HepG2 (cell line): ENCODE measurements at regions not wholly inside any gene's neighbourhood (a gene's known extent, or its start where the extent isn't known, plus 50 kb on each side); places are given as distances from the start of the nearest gene placed in this dataset.
"Not testable (repeated sequence)": the region's sequence is repeated elsewhere in the genome, so short reads cannot be mapped to it uniquely, and the experiment has no call there.

Experiments used
- ATAC-seq: fragments of 200-7000 bp; cut with Tn5 transposase; 3 replicates; pipeline ENCODE4 v1.9.1; 2020; ENCODE audit warnings: mild to moderate bottlenecking, moderate library complexity
- BruUV-seq: library from RNA; stranded (reverse); fragments of 400-500 nt; replicated peaks from 2 replicates; lab custom pipeline; 2021; lab: Mats Ljungman, UMichigan
- CTCF ChIA-PET: fragments of 300-600 bp; formaldehyde crosslinking; extraction: SDS; loops from one replicate; lab custom pipeline; 2021; ENCODE audit warnings: low total read pairs, inconsistent platforms, low intra/inter-chr PET ratio; lab: Yijun Ruan, JAX
- POLR2A ChIA-PET: fragments of 350-600 bp; sonication (Branson Sonifier 250); formaldehyde crosslinking; loops from one replicate; lab custom pipeline; 2020; ENCODE audit warnings: antibody characterized with exemption, inconsistent platforms; lab: Yijun Ruan, JAX
- DNase-seq: peaks from one replicate; pipeline ENCODE4 v3.0.0-alpha.2; 2015; ENCODE audit warnings: low spot score
- FAIRE-seq: peaks from 3 replicates; lab custom pipeline; 2011; peaks lifted over from hg19 to GRCh38; lab: Jason Lieb, UNC
- H2AFZ ChIP-seq: one replicate; pipeline ENCODE4 v1.6.1; 2011; ENCODE audit warnings: low read length, inconsistent platforms
- H3K27ac ChIP-seq: fragments of 300-600 bp; 3 replicates; pipeline ENCODE4 v1.8.0; 2011; ENCODE audit warnings: mixed run types, mild to moderate bottlenecking, mixed read lengths, low read length, inconsistent platforms; ENCODE audit not compliant: insufficient read depth; ENCODE audit errors: extremely low read length
- H3K27me3 ChIP-seq, 2 experiments: fragments of 200-600 bp in 1 of 2; 2 replicates in 1 of 2; 3 replicates in 1 of 2; pipeline versions ENCODE4 v1.6.0 to v1.8.0; 2011; ENCODE audit warnings: low read length in 2 of 2, mild to moderate bottlenecking in 2 of 2, moderate library complexity in 2 of 2, inconsistent platforms in 1 of 2; ENCODE audit not compliant: insufficient read depth in 2 of 2, control insufficient read depth in 1 of 2
- H3K36me3 ChIP-seq, 2 experiments: fragments of 200-600 bp in 1 of 2; replicated peaks in 1 of 2; 2 replicates in 1 of 2; 3 replicates in 1 of 2; pipeline versions ENCODE4 v1.5.1 to v1.8.0; 2011; ENCODE audit warnings: low read length in 2 of 2, inconsistent platforms in 1 of 2; ENCODE audit not compliant: insufficient read depth in 2 of 2, control insufficient read depth in 1 of 2
- H3K4me1 ChIP-seq: 2 replicates; pipeline ENCODE4 v1.5.1; 2012; ENCODE audit warnings: low read length, inconsistent platforms; ENCODE audit not compliant: insufficient read depth
- H3K4me2 ChIP-seq: 2 replicates; pipeline ENCODE4 v1.6.0; 2011; ENCODE audit warnings: low read depth, low read length, inconsistent platforms
- H3K4me3 ChIP-seq, 3 experiments: fragments of 200-600 bp in 1 of 3; sonication (generic), shearing (Covaris generic) in 1 of 3; replicated peaks in 1 of 3; 2 replicates each; pipeline ENCODE4 v1.5.1; 2011 to 2016; ENCODE audit warnings: low read length in 3 of 3, inconsistent platforms in 2 of 3, low read depth in 2 of 3, mild to moderate bottlenecking in 2 of 3, control low read depth in 1 of 3, mixed read lengths in 1 of 3; ENCODE audit not compliant: insufficient read depth in 1 of 3
- H3K79me2 ChIP-seq: one replicate; pipeline ENCODE4 v1.6.1; 2011; ENCODE audit warnings: low read length, inconsistent platforms; ENCODE audit not compliant: insufficient read depth
- H3K9ac ChIP-seq: 2 replicates; pipeline ENCODE4 v1.6.0; 2011; ENCODE audit warnings: mild to moderate bottlenecking, low read depth, low read length, inconsistent platforms; ENCODE audit not compliant: insufficient read depth
- H3K9me3 ChIP-seq: 2 replicates; pipeline ENCODE4 v1.5.1; 2012; ENCODE audit warnings: mild to moderate bottlenecking, low read length
- H4K20me1 ChIP-seq: 2 replicates; pipeline ENCODE4 v1.6.0; 2011; ENCODE audit warnings: inconsistent platforms, mild to moderate bottlenecking, low read length, moderate library complexity; ENCODE audit not compliant: insufficient read depth
- FOSL2 ChIP-seq: sonication (generic); formaldehyde crosslinking; IDR thresholded peaks from 2 replicates; pipeline ENCODE4 v1.4.0; 2020; ENCODE audit warnings: missing genetic modification reagents
- UBTF ChIP-seq: sonication (generic); formaldehyde crosslinking; IDR thresholded peaks from 2 replicates; pipeline ENCODE4 v1.4.0; 2020; ENCODE audit warnings: mild to moderate bottlenecking, missing genetic modification reagents
- WGBS: methylation state at CpG from one replicate; pipeline ENCODE4 v1.1.6; 2017; ENCODE audit warnings: low lambda C conversion rate; 5-methylcytosine and 5-hydroxymethylcytosine counted together
- in situ Hi-C: cut with HindIII; loops from 2 replicates; pipeline ENCODE4 v1.10.0; 2017; ENCODE audit warnings: low pct_unique_long_range_greater_than_20kb; ENCODE audit not compliant: extremely low pct_ligation_motif_present
- intact Hi-C: fragments of 100-400 bp; cut with micrococcal nuclease; formaldehyde crosslinking; loops from one replicate; pipeline ENCODE4 v1.10.0; 2022; ENCODE audit not compliant: unreplicated experiment

- peak; percentile 60 for FAIRE-seq
- DNase-seq: peak; percentile 10
- H3K4me1 ChIP-seq, intact Hi-C loops, H3K36me3 ChIP-seq, CTCF ChIA-PET, H3K4me2 ChIP-seq, H2AFZ ChIP-seq, POLR2A ChIA-PET, H3K4me3 ChIP-seq, H3K79me2 ChIP-seq, BruUV-seq, H3K9me3 ChIP-seq, ATAC-seq, H3K27me3 ChIP-seq, H3K9ac ChIP-seq, in situ Hi-C loops, H4K20me1 ChIP-seq, H3K27ac ChIP-seq: not testable (repeated sequence)
- peak; percentile 72 for TF ChIP-seq FOSL2
- 81% methylated on average over 4 of the region's 4 CpGs for WGBS
These were observed 94.0 kb upstream of the ERV3-1 start for GRCh38 chr7:65100499-65100898.

DNA sequence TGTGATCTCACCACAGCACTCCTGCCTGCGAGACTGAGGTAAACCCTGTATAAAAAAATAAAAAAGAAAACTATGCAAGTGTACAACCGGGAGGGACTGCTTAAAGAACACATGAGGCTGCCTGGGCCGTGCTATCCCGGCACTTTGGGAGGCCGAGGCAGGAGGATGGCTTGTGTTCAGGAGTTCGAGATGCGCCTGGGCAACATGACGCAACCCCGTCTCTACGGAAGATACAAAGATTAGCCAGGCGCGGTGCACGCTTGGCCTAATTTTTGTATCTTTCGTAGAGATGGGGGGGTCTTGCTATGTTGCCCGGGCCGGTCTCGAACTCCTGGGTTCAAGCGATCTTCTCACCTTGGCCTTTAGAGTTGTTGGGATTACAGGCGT lies 75.2 kb upstream of the ERV3-1 start:
- in situ Hi-C loops, H3K9me3 ChIP-seq, H4K20me1 ChIP-seq, H3K36me3 ChIP-seq: not testable (repeated sequence)
- H3K27ac ChIP-seq: peak overlapping the region; percentile 64
- TF ChIP-seq UBTF: 0 out of 2 replicates have a peak, but pooled peaks have one; percentile 2
- TF ChIP-seq, all 625 proteins: peak for 1; not testable (repeated sequence) for 624
- WGBS: 97% methylated on average over 18 of the region's 19 CpGs
- H3K27me3 ChIP-seq, CTCF ChIA-PET, ATAC-seq, H3K79me2 ChIP-seq, H3K4me1 ChIP-seq, BruUV-seq, intact Hi-C loops, H2AFZ ChIP-seq, DNase-seq, FAIRE-seq: not testable (repeated sequence)
- POLR2A ChIA-PET: interaction anchor here (1.4 to 1.6 kb wide), 3 partner anchors 75 to 394 kb away, joined by 5 to 12 read pairs (median 8); partner anchors contain the start of gene ERV3-1
- Histone ChIP-seq H3K4me2 (peak overlapping the region; percentile 55), H3K9ac (0 out of 2 replicates have a peak overlapping the region, but pooled peaks have one; percentile 80), H3K4me3 (peak overlapping the region; percentile 62 to 89 (median 87); a peak in 4 of 6 replicates)
